A673 (cell line): ENCODE measurements at regions not wholly inside any gene's neighbourhood (a gene's known extent, or its start where the extent isn't known, plus 50 kb on each side); places are given as distances from the start of the nearest gene placed in this dataset.

Experiments used
- BruUV-seq: library from RNA; stranded (reverse); fragments of 400-500 nt; replicated peaks from 2 replicates; lab custom pipeline; 2021; lab: Mats Ljungman, UMichigan
- CTCF ChIA-PET: fragments of 300-600 bp; sonication (Branson Sonifier 250); formaldehyde crosslinking; loops from one replicate; lab custom pipeline; 2022; ENCODE audit warnings: antibody characterized with exemption; lab: Charles Lee
- POLR2A ChIA-PET: fragments of 300-600 bp; sonication (Branson Sonifier 250); formaldehyde crosslinking; loops from one replicate; lab custom pipeline; 2022; ENCODE audit warnings: antibody characterized with exemption; ENCODE audit not compliant: low non-redundant PET; lab: Charles Lee
- DNase-seq: peaks from one replicate; pipeline ENCODE4 v3.0.0-alpha.2; 2015; ENCODE audit warnings: low spot score
- H3K27ac ChIP-seq: fragments of 200-600 bp; sonication (generic); 2 replicates; pipeline ENCODE4 v1.5.1; 2016; ENCODE audit warnings: mixed run types, low read depth, mild to moderate bottlenecking, mixed read lengths, antibody characterized with exemption, low read length; ENCODE audit not compliant: poor library complexity, severe bottlenecking
- H3K27me3 ChIP-seq: fragments of 200-600 bp; sonication (generic); replicated peaks from 2 replicates; pipeline ENCODE4 v1.6.1; 2017; ENCODE audit warnings: mixed run types, low read depth, mild to moderate bottlenecking, mixed read lengths, antibody characterized with exemption, low read length; ENCODE audit not compliant: insufficient read depth, poor library complexity
- H3K36me3 ChIP-seq: fragments of 200-600 bp; sonication (generic); 2 replicates; pipeline ENCODE4 v1.6.1; 2016; ENCODE audit warnings: mixed run types, mild to moderate bottlenecking, mixed read lengths, antibody characterized with exemption, low read length; ENCODE audit not compliant: insufficient read depth, poor library complexity, severe bottlenecking
- H3K4me1 ChIP-seq: fragments of 200-600 bp; sonication (generic); 2 replicates; pipeline ENCODE4 v1.6.1; 2017; ENCODE audit warnings: mixed run types, mild to moderate bottlenecking, mixed read lengths, antibody characterized with exemption, low read length; ENCODE audit not compliant: insufficient read depth, poor library complexity, severe bottlenecking
- H3K4me3 ChIP-seq: fragments of 200-600 bp; sonication (generic); 2 replicates; pipeline ENCODE4 v1.5.1; 2016; ENCODE audit warnings: low read depth, mixed run types, mild to moderate bottlenecking, mixed read lengths, low read length; ENCODE audit not compliant: poor library complexity, severe bottlenecking
- H3K9me3 ChIP-seq: fragments of 200-600 bp; sonication (generic); 2 replicates; pipeline ENCODE4 v1.6.1; 2016; ENCODE audit warnings: mixed run types, low read depth, mild to moderate bottlenecking, mixed read lengths, antibody characterized with exemption, low read length; ENCODE audit not compliant: poor library complexity, severe bottlenecking
- CTCF ChIP-seq: fragments of 300-800, 200-600 bp; sonication (generic); conservative IDR thresholded peaks from 2 replicates; pipeline ENCODE4 v1.5.1; 2017; ENCODE audit warnings: low read depth, mild to moderate bottlenecking, antibody characterized with exemption, low read length, moderate library complexity, mixed read lengths
- EZH2 ChIP-seq: fragments of 200-600 bp; sonication (generic); IDR thresholded peaks from 2 replicates; pipeline ENCODE4 v1.6.1; 2017; ENCODE audit warnings: borderline replicate concordance, low read depth, mild to moderate bottlenecking, mixed read lengths, antibody characterized with exemption, low read length; ENCODE audit not compliant: poor library complexity, severe bottlenecking
- intact Hi-C: fragments of 100-400 bp; cut with micrococcal nuclease; formaldehyde crosslinking; loops from one replicate; pipeline ENCODE4 v1.10.0; 2022; ENCODE audit not compliant: unreplicated experiment

- POLR2A ChIA-PET = no interaction called here
- CTCF ChIA-PET = no interaction called here
- Histone ChIP-seq H3K4me3 (no peak overlapping the region), H3K36me3 (no peaks in the 10 kb centered on the region), H3K27ac (no peak overlapping the region), H3K27me3 (no peaks in the 10 kb centered on the region), H3K9me3 (no peaks in the 10 kb centered on the region), H3K4me1 (no peaks in the 10 kb centered on the region)
- no peak for DNase-seq
- no TSS peak for BruUV-seq
- TF ChIP-seq CTCF = no peak
- TF ChIP-seq EZH2 = no peak
- intact Hi-C loops = no loop called here
Observed at GRCh38 chr13:83151308-83151660, 731.0 kb downstream of the SLITRK1 start.

GRCh38 chr13:83150616-83151307 is 731.5 kb downstream of the SLITRK1 start:
- Histone ChIP-seq H3K9me3 (no peaks in the 10 kb centered on the region), H3K27me3 (no peaks in the 10 kb centered on the region), H3K4me3 (no peak overlapping the region), H3K4me1 (no peaks in the 10 kb centered on the region), H3K27ac (no peak overlapping the region), H3K36me3 (no peaks in the 10 kb centered on the region)
- no peak for TF ChIP-seq CTCF
- no peak for DNase-seq
- intact Hi-C loops = no loop called here
- no TSS peak for BruUV-seq
- CTCF ChIA-PET = no interaction called here
- POLR2A ChIA-PET = no interaction called here

GRCh38 chr13:83136660-83137059 is 745.6 kb downstream of the SLITRK1 start:
- no peaks in the 10 kb centered on the region for H3K4me1 ChIP-seq
- CTCF ChIA-PET = no interaction called here
- intact Hi-C loops = no loop called here
- POLR2A ChIA-PET = no interaction called here
- no peak for TF ChIP-seq EZH2
- TF ChIP-seq CTCF = no peak
- H3K36me3 ChIP-seq = no peaks in the 10 kb centered on the region
- no TSS peak for BruUV-seq
- DNase-seq = no peak
- H3K27me3 ChIP-seq = no peaks in the 10 kb centered on the region
- H3K27ac ChIP-seq = no peak overlapping the region
- no peaks in the 10 kb centered on the region for H3K9me3 ChIP-seq
- H3K4me3 ChIP-seq = no peak overlapping the region
